ENCODE measurements at regions not wholly inside any gene's neighbourhood (a gene's known extent, or its start where the extent isn't known, plus 50 kb on each side); places are given as distances from the start of the nearest gene placed in this dataset.

- H2AFZ ChIP-seq (ENCODE audit: low read length), result no peak overlapping the region
- H3K9me3 ChIP-seq (ENCODE audit: insufficient read depth in 2 of 2, low read depth in 1 of 2, low read length in 1 of 2), result peaks cover 13 to 15% of the 10 kb centered on the region in 2 experiments
- H3K14ac ChIP-seq (ENCODE audit: insufficient read length), result no peak overlapping the region
- H3K23me2 ChIP-seq (ENCODE audit: low read depth, low read length), result no peaks in the 10 kb centered on the region
- DNase-seq (ENCODE audit: low read depth in 1 of 2, low spot score in 2 of 2) (no peak), FAIRE-seq (no peak)
- H4K20me1 ChIP-seq (replicated peaks in 1 of 2; ENCODE audit: control insufficient read depth in 1 of 2, insufficient read depth in 2 of 2, low read length in 2 of 2), result no peaks in the 10 kb centered on the region
- H2BK15ac ChIP-seq (ENCODE audit: low read length), result no peak overlapping the region
- H3K4ac ChIP-seq (replicated peaks; ENCODE audit: insufficient read length, low read depth, low read length), result no peak overlapping the region
- H4K8ac ChIP-seq (ENCODE audit: extremely low read depth, insufficient read depth, low read length), result no peak overlapping the region
- no peak overlapping the region for H2BK12ac ChIP-seq (ENCODE audit: low read depth, low read length)
- ChIA-PET CTCF (ENCODE audit: partially characterized antibody) (no interaction called here), POLR2A (ENCODE audit: partially characterized antibody) (no interaction called here)
- H3K27ac ChIP-seq (ENCODE audit: low read depth, low read length), result no peak overlapping the region
- H3K79me1 ChIP-seq (ENCODE audit: low read depth, low read length), result no peaks in the 10 kb centered on the region
- H3K4me2 ChIP-seq (ENCODE audit: insufficient read depth in 1 of 2, low read depth in 2 of 2, low read length in 2 of 2), result no peak overlapping the region
- no peak overlapping the region for H2BK120ac ChIP-seq (replicated peaks; ENCODE audit: low read depth, low read length)
- no peak overlapping the region for H4K5ac ChIP-seq (ENCODE audit: insufficient read length, low read depth, low read length)
- H2BK5ac ChIP-seq (ENCODE audit: low read depth, low read length), result no peak overlapping the region
- TF ChIP-seq POU5F1 (IDR thresholded peaks at IDR 0.05; ENCODE audit: low read depth, low read length), result no peak
- TF ChIP-seq CBX5 (IDR thresholded peaks at IDR 0.05; ENCODE audit: low read depth, low read length), result no peak
- TF ChIP-seq TEAD4 (IDR thresholded peaks at IDR 0.05; ENCODE audit: low read depth, low read length), result no peak
- no peak for TF ChIP-seq BACH1 (IDR thresholded peaks at IDR 0.05; ENCODE audit: low read length)
- no peak for TF ChIP-seq KDM4A (IDR thresholded peaks at IDR 0.05; ENCODE audit: low read depth, low read length, severe bottlenecking)
- TF ChIP-seq TAF7 (optimal IDR thresholded peaks at IDR 0.05; ENCODE audit: borderline replicate concordance, low read depth, low read length), result no peak
- TF ChIP-seq JUN (IDR thresholded peaks at IDR 0.05; ENCODE audit: low read depth, low read length), result no peak
- no peak for TF ChIP-seq SP2 (IDR thresholded peaks at IDR 0.05; ENCODE audit: low read length)
- TF ChIP-seq MAFK (IDR thresholded peaks at IDR 0.05; ENCODE audit: low read depth, low read length), result no peak
- TF ChIP-seq, protein P1, sequence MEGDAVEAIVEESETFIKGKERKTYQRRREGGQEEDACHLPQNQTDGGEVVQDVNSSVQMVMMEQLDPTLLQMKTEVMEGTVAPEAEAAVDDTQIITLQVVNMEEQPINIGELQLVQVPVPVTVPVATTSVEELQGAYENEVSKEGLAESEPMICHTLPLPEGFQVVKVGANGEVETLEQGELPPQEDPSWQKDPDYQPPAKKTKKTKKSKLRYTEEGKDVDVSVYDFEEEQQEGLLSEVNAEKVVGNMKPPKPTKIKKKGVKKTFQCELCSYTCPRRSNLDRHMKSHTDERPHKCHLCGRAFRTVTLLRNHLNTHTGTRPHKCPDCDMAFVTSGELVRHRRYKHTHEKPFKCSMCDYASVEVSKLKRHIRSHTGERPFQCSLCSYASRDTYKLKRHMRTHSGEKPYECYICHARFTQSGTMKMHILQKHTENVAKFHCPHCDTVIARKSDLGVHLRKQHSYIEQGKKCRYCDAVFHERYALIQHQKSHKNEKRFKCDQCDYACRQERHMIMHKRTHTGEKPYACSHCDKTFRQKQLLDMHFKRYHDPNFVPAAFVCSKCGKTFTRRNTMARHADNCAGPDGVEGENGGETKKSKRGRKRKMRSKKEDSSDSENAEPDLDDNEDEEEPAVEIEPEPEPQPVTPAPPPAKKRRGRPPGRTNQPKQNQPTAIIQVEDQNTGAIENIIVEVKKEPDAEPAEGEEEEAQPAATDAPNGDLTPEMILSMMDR (IDR thresholded peaks at IDR 0.05; ENCODE audit: control extremely low read depth in 1 of 3, insufficient read depth in 1 of 3, low read depth in 1 of 3, low read length in 3 of 3), result no peak
- H4K91ac ChIP-seq (replicated peaks; ENCODE audit: insufficient read length, low read length), result no peak overlapping the region
- H3K79me2 ChIP-seq (ENCODE audit: control insufficient read depth in 1 of 2, insufficient read depth in 2 of 2, low read length in 2 of 2), result no peaks in the 10 kb centered on the region
- H3K4me3 ChIP-seq (ENCODE audit: extremely low read depth in 1 of 4, insufficient read depth in 2 of 4, low read depth in 3 of 4, low read length in 4 of 4), result no peak overlapping the region
- H3K36me3 ChIP-seq (ENCODE audit: control insufficient read depth in 2 of 4, insufficient read depth in 4 of 4, low read length in 3 of 4), result 0 out of 8 replicates have a peak, but pooled peaks cover 0 to 4% (median 0%) of the 10 kb centered on the region in 4 experiments
- no peak overlapping the region for H3K56ac ChIP-seq (replicated peaks; ENCODE audit: insufficient read length, low read depth, low read length)
- H3K9ac ChIP-seq (replicated peaks in 1 of 4; ENCODE audit: extremely low read depth in 1 of 4, low read depth in 3 of 4, low read length in 3 of 4), result no peak overlapping the region
- H2BK20ac ChIP-seq (ENCODE audit: low read length), result no peak overlapping the region
- no peak overlapping the region for H2AK5ac ChIP-seq (ENCODE audit: low read depth, low read length)
- H3K4me1 ChIP-seq (replicated peaks in 1 of 4; ENCODE audit: control insufficient read depth in 3 of 4, insufficient read depth in 4 of 4, low read length in 3 of 4), result no peaks in the 10 kb centered on the region
- H3K18ac ChIP-seq (ENCODE audit: extremely low read depth, low read length), result no peak overlapping the region
- no peaks in the 10 kb centered on the region for H3K27me3 ChIP-seq (replicated peaks in 1 of 4; ENCODE audit: control insufficient read depth in 3 of 4, extremely low read depth in 1 of 4, insufficient read depth in 3 of 4, low read length in 3 of 4)
- 92% methylated on average over 2 of the region's 2 CpGs; no CpG with 5 or more reads in 1 of the 2 experiments for WGBS, 2 experiments (ENCODE audit: extremely low coverage in 1 of 2, insufficient coverage in 1 of 2, insufficient read length in 1 of 2, insufficient replicate concordance in 2 of 2, low coverage in 1 of 2, low lambda C conversion rate in 2 of 2, missing lambda C conversion rate in 1 of 2)
- no peak overlapping the region for H3K23ac ChIP-seq (ENCODE audit: insufficient read length)
Measured at GRCh38 chr4:167767281-167767680, 325.1 kb upstream of the ANXA10 start.
